ENCODE measurements at regions not wholly inside any gene's neighbourhood (a gene's known extent, or its start where the extent isn't known, plus 50 kb on each side); places are given as distances from the start of the nearest gene placed in this dataset.
"Not testable (repeated sequence)": the region's sequence is repeated elsewhere in the genome, so short reads cannot be mapped to it uniquely, and the experiment has no call there.

DNA sequence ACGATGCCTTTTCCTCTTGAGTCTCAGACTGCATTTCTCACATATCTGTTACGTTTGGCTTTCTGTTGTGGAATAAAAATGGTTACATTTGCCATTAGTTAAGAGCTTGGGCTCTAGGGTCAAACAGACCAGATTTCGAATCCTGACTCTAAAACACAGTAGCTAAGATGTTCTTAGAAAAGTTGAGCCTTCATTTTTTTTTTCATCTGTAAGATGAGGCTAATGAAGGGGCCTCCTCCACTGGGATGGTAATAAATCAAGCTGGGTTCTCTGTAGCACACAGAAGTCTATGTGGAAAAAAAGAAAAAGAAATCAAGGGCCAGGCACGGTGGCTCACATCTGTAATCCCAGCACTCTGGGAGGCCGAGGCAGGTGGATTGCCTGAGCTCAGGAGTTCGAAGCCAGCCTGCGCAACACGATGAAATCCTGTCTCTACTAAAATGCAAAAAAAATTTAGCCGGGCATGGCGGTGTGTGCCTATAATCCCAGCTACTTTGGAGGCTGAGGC, 49.9 kb upstream of the CAPRIN1 start:
- no peak for DNase-seq (ENCODE audit: low spot score)

DNA sequence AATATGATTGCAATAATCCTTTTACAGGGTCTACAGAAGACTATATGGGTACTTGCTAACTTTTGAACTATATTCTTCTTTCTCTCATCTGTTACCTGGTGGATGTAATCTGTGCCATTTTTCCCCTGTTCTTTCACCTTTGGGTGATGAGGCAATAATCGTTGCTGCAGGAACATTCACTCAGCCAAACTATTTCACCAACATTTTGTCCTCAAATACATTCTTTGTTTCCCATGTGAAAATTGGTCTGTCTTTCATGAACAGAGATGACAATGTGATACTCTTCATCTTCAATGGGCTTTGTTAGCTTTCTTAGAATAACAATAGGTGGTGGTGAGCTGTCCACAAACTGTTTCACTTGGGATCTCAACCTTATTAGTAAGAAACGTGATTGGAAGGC, 52.1 kb upstream of the CAPRIN1 start:
- DNase-seq (ENCODE audit: low spot score): no peak

DNA sequence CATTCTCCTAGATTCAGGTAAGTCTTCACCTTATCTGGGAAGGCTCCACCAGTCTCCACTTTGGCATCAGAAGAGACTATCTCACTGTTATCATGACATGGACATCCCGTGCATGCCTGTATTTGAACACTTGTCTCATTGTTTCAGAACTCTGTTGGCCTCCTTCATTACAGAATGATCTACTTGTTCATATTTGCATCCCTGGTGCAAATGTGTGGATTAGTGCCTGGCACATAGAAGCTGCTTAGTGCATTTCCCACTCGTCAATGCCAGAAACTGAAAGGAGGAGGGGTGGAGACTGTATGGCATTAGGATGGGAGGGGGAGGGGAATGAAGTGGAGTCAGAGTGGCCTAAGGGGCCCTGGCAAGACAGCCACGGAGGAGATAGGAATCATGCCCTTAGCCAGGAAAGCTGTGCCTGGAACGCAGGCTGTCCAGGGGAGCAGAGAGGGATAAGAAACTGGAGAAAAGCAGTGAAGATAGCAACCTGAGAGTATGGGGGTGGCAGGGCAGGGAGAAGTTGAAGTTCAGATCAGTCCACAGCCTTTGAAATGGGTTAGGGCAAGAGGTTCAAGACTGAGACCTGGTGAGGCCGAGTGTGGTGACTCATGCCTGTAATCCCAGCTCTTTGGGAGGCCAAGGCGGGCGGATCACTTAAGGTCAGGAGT, 53.8 kb upstream of the CAPRIN1 start:
- DNase-seq (ENCODE audit: low spot score): no peak

DNA sequence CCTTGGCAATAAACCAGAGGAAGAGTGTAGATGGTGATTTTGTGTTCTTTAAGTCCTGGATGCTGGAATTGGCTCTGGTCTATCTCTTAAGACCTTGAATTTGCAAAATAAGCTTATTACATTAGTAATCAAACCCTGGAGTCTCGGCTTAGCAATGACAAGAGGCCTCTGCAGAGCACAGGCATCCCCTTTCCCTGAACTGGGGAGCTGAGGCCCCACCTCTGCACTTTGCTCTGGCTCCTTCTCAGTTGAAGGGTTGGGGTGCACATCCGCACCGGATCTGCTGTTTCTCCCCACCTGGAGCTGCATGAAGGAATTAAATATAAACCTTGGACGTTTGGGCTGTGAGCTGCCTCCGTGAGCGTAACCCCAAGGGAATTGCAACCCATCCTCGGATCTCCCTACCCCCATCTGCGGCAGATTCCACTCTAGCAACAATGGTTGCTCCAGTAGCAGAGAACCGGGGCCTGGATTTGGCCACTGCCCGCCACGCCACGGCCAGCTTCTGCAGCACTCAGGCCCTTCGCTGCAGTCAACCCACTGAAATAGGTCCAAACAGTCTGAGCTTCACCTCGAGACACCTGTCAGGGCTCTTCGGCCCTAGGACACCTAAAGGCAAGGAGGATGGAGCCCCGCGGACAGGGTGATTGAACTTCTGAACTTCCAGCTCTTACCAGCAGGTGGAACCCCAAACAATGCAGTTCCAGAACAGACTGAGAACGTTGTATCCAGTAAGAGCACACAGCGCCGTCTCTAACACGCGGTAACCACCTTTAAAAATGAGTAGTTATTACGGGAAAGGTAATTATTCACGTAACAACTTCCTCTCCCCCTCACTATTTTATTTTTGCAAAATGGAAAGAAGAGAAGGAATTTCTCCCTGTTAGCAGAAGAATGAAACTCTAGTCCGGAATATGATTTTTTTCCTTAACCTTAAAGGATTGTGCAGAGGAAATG, 54.8 kb upstream of the CAPRIN1 start:
- DNase-seq (ENCODE audit: low spot score): peak; percentile 76

DNA sequence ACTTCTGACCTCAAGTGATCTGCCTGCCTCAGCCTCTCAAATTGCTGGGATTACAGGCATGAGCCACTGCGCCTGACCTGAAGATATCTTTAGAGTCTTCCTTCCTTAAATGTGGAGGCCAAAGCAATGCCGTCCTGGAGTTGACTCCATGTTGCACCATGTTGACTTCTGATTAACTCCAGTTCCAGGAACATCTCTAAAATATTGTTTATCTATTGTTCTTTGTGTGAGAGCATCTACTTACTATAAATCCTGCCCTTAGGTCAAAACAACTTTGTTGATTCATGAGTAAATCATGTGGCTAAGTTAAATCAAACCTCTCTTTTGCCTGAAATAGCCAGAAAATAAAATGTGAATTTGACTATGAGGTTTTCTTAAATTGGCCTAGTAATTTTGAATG, 56.6 kb upstream of the CAPRIN1 start:
- DNase-seq (ENCODE audit: low spot score): no peak

DNA sequence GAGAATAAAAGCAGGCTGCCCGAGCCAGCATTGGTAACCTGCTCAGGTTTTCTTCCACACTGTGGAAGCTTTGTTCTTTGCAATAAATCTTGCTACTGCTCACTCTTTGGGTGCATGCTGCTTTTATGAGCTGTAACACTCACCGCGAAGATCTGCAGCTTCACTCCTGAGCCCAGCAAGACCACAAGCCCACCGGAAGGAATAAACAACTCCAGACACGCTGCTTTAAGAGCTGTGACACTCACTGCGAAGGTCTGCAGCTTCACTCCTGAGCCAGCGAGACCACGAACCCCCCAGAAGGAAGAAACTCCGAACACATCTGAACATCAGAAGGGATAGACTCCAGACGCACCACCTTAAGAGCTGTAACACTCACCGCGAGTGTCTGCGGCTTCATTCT, 60.4 kb upstream of the CAPRIN1 start:
- DNase-seq (ENCODE audit: low spot score): not testable (repeated sequence)

DNA sequence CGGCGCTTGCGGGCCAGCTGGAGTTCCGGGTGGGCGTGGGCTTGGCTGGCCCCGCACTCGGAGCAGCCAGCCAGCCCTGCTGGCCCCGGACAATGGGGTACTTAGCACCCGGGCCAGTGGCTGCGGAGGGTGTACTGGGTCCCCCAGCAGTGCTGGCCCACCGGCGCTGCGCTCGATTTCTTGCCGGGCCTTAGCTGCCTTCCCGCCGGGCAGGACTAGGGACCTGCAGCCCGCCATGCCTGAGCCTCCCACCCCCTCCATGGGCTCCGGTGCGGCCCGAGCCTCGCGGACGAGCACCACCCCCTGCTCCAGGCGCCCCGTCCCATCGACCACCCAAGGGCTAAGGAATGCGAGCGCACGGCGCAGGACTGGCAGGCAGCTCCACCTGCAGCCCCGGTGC, 61.4 kb upstream of the CAPRIN1 start:
- not testable (repeated sequence) for DNase-seq (ENCODE audit: low spot score)

DNA sequence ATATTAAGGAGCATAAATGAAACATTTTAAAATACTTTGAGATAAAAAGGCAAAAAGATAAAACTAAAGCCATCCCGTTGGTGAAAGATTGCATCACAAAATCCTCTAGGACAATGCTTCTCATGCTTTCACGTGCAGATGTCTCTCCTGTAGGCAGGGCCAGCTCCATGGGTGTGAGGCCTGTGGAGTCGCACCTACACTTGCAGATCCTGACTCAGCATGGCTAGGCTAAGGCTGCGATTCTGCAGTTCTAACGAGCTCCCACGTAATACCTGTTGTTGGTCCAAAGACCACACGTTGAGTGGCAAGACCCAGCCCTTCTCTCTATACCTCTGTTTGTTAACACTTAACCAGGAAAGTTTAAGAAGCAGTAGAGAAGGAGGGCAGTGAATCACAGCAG, 62.1 kb upstream of the CAPRIN1 start:
- DNase-seq (ENCODE audit: low spot score): no peak

DNA sequence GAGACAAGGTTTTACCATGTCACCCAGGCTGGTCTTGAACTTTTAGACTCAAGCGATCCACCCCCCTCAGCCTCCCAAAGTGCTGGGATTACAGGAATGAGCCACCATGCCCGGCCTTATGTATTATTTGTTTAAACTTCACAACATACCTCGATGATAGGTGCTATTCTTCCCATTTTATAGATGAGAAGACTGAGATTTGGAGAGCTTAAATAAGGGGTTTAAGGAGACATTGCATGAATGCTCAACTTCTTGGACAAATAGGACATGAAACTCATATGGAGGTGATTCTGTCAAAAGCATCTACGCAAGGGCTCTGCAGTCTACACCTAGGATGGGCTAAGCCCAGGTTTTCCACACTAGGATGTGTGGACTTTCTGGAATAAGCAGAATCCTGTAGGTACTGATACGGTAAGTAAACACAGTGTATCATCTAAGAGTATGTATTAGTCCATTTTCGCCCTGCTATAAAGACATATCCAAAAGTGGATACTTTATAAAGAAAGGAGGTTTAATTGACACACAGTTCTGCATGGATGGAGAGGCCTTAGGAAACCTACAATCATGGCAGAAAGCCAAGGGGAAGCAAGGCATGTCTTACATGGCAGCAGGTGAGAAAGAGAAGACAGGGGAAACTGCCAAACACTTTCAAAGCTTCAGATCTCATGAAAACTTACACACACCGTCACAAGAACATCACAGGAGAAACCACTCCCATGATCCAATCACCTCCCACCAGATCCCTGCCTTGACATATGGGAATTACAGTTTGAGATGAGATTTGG, 62.8 kb upstream of the CAPRIN1 start:
- DNase-seq (ENCODE audit: low spot score): no peak

DNA sequence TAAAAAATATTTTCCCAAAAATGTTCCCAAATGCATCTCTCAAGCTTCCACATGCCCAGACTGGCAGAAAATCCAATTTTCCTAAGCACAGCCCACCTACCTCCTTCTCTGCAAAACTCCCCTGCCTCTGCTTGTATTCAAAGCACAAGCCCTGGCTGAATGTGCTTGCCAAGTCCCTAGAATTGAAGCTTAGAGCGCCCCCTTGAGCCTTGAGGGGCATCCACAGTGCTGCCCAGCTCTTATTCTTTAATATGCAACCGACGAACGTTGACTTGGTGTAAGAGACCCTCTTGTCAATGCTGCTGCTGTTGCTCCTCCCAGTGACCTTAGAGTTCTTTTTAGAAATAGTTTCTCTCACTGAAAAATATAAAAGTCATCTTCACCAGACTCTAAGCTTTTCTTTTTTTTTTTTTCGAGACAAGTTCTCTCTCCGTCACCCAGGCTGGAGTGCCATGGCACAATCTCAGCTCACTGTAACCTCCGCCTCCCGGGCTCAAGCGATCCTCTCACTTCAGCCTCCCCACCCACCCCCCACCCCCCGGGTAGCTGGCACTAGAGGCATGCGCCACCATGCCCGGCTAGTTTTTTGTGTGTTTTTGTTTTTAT, 63.5 kb upstream of the CAPRIN1 start:
- DNase-seq (ENCODE audit: low spot score): peak; percentile 69

DNA sequence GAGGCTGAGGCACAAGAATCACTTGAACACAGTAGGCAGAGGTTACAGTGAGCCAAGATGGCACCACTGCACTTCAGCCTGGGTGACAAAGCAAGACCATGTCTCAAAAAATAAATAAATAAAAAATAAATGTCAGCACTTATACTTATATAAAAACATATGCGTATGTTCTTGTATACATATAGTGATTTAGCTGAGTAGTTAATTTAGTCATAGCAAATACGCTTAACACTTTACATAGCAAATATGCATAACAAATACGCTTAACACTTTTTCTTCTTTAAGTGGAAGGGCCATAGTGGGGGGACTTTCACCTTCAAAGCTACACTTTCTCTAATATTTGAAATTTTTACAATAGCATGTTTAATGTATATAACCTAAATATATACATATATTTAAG, 64.0 kb upstream of the CAPRIN1 start:
- no peak for DNase-seq (ENCODE audit: low spot score)

DNA sequence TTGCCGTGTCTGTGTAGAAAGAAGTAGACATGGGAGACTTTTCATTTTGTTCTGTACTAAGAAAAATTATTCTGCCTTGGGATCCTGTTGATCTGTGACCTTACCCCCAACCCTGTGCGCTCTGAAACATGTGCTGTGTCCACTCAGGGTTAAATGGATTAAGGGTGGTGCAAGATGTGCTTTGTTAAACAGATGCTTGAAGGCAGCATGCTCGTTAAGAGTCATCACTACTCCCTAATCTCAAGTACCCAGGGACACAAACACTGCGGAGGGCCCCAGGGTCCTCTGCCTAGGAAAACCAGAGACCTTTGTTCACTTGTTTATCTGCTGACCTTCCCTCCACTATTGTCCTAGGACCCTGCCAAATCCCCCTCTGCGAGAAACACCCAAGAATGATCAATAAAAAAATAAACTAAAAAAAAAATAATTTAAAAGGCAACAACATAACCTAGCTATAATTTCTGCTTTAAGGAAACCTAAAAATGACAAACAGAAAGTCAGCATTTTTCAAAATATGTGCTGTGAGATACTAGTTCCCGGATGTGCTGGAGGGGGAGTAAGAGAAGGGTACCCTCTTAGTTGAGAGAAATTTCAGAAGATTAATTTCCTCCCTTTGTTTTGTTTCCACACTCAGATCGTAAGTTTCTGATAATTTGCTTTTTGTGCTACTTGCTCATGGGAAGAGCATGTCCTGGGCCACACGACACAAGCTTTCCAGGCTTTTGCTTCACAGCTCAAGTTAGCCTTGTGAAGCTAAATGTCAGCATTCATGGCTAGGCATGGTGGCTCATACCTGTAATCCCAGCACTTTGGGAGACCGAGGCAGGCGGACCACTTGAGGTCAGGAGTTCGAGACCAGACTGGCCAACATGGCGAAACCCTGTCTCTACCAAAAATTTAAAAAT, 64.7 kb upstream of the CAPRIN1 start:
- not testable (repeated sequence) for DNase-seq (ENCODE audit: low spot score)

DNA sequence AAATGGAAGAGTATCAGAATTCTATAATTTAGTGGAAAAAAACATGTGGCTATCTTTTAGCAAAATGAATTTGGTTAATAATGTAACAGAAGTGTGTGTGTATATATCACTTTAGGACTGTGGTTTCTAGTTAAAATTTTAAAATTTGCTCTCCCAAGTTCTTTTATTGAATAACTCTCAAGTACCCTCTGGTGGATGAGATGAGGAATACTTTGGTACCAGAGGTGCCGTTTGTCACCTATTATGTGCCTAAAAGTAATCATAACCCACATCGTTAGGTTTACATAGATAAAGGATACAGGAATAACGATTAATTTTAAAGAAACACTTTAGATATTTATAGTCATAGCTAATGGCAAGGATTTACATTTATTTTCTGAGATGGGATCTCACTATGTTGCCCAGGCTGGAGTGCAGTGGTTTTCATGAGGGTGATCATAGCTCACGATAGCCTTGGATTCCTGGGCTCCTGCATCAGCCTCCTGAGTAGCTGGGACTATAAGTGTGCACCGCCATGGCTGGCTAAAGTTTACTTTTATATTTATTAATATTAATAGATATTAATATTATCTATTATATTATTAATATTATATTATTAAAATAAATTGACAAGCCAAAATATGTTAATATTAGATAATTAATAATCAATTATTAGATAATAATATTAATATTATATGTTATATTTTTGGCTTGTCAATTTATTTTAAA, 66.7 kb upstream of the CAPRIN1 start:
- DNase-seq (ENCODE audit: low spot score): no peak

DNA sequence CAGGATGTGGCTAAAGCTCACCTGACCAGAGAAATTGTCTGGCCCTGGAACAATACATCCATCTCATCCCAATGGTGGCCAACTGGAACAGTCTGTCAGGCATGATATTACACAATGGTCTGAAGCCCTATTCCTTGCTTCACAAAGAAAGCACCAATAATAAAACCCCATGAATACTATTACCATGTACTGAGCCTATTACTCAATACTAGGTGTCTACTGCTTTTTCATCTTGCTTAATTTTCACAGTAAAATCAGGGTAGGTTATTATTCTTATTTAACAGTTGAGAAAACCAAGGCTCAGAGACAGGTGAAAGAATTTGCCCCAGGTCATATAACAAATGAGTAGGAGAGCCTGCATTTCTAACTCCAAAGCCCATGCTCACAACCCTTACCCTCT, 68.9 kb upstream of the CAPRIN1 start:
- DNase-seq (ENCODE audit: low spot score): no peak

DNA sequence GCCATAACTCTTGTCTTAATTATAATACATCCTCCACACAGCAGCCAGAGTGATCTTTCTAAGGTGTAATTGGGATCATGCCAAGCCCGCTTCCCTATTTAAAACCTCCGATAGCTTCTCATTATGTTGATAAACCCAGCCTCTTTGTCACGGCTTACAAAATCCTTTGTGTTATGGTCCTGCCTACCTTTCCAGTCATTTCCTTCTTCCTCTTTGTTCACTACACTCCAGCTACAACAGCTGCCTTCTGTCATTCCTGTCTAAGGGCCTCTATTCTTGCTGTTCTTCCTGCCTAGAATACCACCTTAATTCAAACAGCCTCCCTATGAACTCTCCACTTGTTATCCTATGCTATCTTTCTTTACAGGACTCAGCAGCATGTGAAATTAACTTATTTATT, 70.6 kb upstream of the CAPRIN1 start:
- DNase-seq (ENCODE audit: low spot score): no peak

DNA sequence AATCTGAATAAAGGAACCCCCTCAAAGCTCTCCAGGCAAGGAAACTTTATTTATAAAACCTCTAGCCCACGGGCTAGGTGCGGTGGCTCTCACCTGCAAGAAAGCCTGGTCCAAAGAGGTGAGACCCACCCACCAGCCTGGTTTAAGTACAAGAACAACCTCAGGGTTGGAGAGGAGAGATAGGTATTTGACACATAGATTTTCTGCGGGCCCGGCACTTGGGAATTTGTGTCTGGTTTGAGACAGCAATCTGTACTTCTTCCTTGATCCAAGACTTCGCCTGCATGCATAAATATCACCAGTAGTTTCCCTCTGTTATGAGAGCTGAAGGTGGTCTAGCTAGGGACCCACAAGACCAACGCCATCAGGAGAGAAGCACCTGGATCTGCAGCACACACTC, 73.2 kb upstream of the CAPRIN1 start:
- DNase-seq (ENCODE audit: low spot score): no peak

DNA sequence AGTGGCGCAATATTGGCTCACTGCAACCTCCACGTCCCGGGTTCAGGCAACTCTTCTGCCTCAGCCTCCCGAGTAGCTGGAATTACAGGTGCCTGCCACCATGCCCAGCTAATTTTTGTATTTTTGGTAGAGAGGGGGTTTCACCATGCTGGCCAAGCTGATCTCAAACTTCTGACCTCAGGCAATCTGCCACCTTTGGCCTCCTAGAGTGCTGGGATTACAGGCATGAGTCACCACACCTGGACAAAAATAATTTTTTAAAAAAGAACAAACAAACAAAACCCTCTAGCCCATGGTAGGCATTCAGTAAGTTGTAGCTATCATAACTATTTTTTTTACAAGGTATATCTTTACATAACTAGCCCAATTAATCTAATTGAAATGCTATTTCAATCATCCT, 73.9 kb upstream of the CAPRIN1 start:
- DNase-seq (ENCODE audit: low spot score): no peak

DNA sequence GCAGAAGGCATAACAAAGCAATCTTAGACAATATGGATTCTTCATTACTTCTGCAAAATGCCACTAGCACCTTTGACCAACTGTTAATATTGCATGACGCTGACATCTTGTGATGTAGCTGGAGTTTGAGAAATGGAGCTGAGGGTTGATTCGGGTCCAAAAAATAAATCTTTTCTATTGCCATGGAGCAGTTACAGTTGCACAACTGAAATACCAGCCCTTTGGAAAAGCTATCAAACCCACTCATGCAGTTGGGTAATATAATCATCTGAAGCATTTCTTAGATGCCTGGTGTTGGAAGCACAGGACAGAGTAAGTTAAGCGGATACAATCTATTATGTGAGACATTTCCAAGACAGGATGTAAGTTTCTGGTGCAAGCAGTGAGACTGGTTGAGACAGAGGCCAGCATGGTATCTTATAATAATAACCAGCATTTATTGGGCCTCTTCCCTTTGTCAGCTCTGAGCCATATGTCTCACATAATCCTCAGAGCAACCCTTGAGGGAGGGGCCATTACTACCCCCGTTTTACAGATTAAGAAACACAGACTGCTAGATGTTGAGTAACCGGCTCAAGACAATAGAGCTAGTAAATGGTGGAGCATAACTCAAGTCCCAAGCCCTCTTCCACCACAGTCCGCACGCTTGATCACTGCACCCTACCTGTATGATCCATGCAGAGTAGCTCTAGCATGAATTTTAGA, 74.9 kb upstream of the CAPRIN1 start:
- DNase-seq (ENCODE audit: low spot score): no peak

DNA sequence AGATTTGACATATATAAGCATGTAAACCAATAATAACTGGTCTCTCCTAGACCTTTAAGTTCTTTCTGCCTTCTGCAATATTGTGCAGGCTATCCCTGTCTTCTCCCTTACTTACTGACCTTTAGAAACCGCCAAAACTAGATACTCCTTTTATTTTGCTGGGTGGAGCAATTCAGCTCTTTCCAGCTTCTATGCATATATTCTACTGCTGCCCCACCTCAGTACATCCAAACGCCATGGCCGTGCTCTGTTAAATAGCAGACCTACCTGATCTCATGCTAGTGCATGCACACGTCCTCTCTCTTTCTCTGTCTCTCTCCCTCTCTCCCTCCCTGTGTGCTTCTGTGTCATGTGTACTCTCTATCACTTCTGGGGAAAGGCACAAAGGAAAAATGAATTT, 76.7 kb upstream of the CAPRIN1 start:
- no peak for DNase-seq (ENCODE audit: low spot score)

Data from ureter (tissue), 1 donor.